GM21717 (cell line): ENCODE measurements at regions not wholly inside any gene's neighbourhood (a gene's known extent, or its start where the extent isn't known, plus 50 kb on each side); places are given as distances from the start of the nearest gene placed in this dataset.
"Not testable (repeated sequence)": the region's sequence is repeated elsewhere in the genome, so short reads cannot be mapped to it uniquely, and the experiment has no call there.

Source experiments
- ATAC-seq: cut with Tn5 transposase; IDR thresholded peaks from one replicate; pipeline ENCODE4 v1.9.1; 2021; ENCODE audit warnings: mild to moderate bottlenecking, moderate library complexity; ENCODE audit not compliant: unreplicated experiment

- no peak for ATAC-seq
Observed at GRCh38 chr1:221494670-221495069, 247.2 kb downstream of the DUSP10 start.

- ATAC-seq, result no peak
Observed at GRCh38 chr1:221497046-221497445, 244.8 kb downstream of the DUSP10 start.

- no peak for ATAC-seq
Observed at GRCh38 chr1:221503268-221503667, 238.6 kb downstream of the DUSP10 start.

- no peak for ATAC-seq
Observed at GRCh38 chr1:221509575-221510355, 232.1 kb downstream of the DUSP10 start.

GRCh38 chr1:221510793-221511503, 230.9 kb downstream of the DUSP10 start:
- ATAC-seq, result no peak

GRCh38 chr1:221511797-221512196, 230.1 kb downstream of the DUSP10 start:
- no peak for ATAC-seq

GRCh38 chr1:221514806-221515205, 227.1 kb downstream of the DUSP10 start:
- no peak for ATAC-seq

GRCh38 chr1:221515496-221515895, 226.4 kb downstream of the DUSP10 start:
- ATAC-seq, result no peak

GRCh38 chr1:221517961-221518360, 223.9 kb downstream of the DUSP10 start:
- ATAC-seq, result no peak

GRCh38 chr1:221520250-221520649, 221.6 kb downstream of the DUSP10 start:
- ATAC-seq, result no peak

- ATAC-seq, result no peak
Observed at GRCh38 chr1:221521686-221522085, 220.2 kb downstream of the DUSP10 start.

- ATAC-seq, result no peak
Observed at GRCh38 chr1:221522529-221522940, 219.4 kb downstream of the DUSP10 start.

GRCh38 chr1:221525749-221526148, 216.1 kb downstream of the DUSP10 start:
- ATAC-seq, result no peak

GRCh38 chr1:221527302-221527701, 214.6 kb downstream of the DUSP10 start:
- ATAC-seq, result no peak

- ATAC-seq, result no peak
Observed at GRCh38 chr1:221527886-221528624, 213.8 kb downstream of the DUSP10 start.

GRCh38 chr1:221530159-221530558, 211.7 kb downstream of the DUSP10 start:
- ATAC-seq, result not testable (repeated sequence)

GRCh38 chr1:221530791-221531190, 211.1 kb downstream of the DUSP10 start:
- no peak for ATAC-seq

GRCh38 chr1:221532071-221532773, 209.7 kb downstream of the DUSP10 start:
- no peak for ATAC-seq

- ATAC-seq, result no peak
Observed at GRCh38 chr1:221541296-221541695, 200.6 kb downstream of the DUSP10 start.

GRCh38 chr1:221543529-221544120, 198.3 kb downstream of the DUSP10 start:
- no peak for ATAC-seq

- no peak for ATAC-seq
Observed at GRCh38 chr1:221548942-221549341, 192.9 kb downstream of the DUSP10 start.
